ENCODE measurements at regions not wholly inside any gene's neighbourhood (a gene's known extent, or its start where the extent isn't known, plus 50 kb on each side); places are given as distances from the start of the nearest gene placed in this dataset.
"Not testable (repeated sequence)": the region's sequence is repeated elsewhere in the genome, so short reads cannot be mapped to it uniquely, and the experiment has no call there.

DNA sequence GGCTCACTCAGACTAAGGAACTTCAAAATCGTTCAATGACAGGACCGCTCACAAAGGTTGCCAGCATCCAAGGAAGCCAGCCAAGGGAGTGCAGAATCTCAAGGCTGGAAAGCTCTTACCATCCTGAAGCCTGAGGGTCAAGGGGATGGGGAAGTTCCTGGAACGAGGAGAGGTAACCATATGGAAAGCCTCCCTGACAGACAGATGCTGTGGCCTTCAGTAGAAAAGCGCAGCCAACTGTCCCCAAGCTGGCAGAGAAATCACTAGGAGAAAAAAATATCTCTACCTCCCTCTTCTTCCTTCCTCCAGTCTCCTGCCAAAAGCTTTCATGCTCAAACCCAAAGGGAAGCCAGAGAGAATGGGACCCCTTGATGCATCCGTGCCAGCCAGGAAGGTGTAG is 90.5 kb upstream of the RANBP3L start:
- no peak for DNase-seq

DNA sequence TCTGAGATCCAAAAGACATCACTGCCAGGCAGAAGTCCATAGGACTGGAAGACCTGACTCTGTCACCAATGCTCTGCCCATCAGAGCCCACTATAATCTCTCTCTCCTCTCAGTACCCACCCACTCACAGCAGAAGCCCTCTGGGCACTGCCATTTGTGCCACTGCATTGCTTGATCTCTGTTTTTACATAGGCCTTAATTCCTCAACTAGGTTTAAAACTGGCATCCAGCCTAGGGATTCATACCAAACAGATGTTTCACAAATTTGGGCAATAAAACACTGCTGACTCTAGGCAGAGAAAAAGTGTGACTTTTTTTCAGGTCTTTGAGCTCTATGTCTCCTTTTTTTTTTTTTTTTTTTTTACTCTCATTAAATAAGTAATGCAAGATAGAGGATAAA is 91.1 kb upstream of the RANBP3L start:
- DNase-seq: no peak

- no peak for DNase-seq
These were observed 92.1 kb upstream of the RANBP3L start for GRCh38 chr5:36393656-36394428.

DNA sequence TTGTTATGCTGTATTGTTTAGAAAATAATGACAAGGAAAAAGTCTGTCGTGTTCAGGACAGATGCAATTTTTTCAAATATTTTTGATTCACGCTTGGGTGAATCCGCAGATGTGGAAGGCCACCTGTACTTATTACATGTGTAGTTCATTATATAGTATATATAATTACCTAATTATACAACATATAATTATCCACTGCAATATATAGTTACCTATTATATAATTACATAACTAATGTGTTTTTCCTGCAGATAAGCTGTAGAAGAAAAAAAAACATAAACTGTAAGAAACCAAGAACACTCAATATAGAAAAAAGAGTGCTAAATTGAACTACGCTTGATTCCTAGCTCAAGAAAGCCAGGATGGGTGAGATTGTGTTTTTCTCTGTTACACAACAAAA is 93.6 kb upstream of the RANBP3L start:
- no peak for DNase-seq

- not testable (repeated sequence) for DNase-seq
These were observed 94.2 kb upstream of the RANBP3L start for GRCh38 chr5:36395947-36396346.

GRCh38 chr5:36396640-36397039 is 94.9 kb upstream of the RANBP3L start:
- DNase-seq: no peak

DNA sequence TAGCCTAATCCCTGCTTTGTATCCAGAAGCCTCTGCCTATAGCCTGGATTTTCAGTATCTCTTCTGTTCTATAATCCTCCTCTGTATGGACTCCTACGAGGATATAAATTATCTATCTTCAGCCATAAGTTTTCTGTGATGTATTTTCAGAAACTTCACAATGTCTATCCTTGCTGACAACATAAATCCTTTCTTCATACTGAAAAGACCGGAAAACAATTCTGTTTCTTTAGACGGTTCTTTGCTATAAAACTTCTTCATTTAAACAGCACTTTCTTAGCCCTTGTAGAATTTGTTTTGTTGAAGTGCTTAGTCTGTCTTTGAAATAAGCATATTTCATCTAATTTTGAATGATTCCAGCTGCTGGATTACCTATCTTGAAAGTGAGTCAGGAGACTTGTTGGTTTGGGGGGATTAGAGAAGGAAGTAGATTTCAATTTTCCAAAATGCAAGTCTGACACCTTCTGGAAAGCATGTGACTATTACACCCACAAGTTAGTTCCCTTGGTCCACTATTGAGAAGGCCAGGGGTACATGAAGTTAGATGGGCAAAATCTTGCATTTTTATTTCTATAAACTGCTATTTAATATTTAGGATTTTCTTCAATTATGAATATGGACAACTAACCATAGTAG is 96.3 kb upstream of the RANBP3L start:
- no peak for DNase-seq

DNA sequence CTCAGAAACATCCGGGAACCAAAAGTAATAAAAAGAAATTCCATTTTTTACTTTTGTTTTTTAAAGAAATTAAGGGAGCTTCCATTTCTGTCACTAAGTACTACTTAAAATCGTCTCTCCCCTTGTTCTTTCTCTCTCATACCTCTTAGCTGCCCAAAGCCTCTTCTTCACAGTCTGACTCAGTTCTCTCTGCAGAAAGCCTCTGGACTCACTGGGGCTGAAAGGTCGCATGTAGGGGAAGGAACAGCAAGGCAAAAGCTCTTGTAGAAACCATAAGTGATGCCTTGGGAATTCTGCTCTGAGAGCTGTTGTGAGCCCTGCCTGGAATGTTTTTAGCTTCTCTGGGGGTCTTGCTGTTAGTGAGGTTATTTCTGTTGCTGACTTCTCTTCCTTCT is 100.8 kb upstream of the RANBP3L start:
- DNase-seq: no peak

GRCh38 chr5:36403632-36404311 is 102.1 kb upstream of the RANBP3L start:
- DNase-seq: no peak

- no peak for DNase-seq
These were observed 104.3 kb upstream of the RANBP3L start for GRCh38 chr5:36406023-36406422.

GRCh38 chr5:36407396-36407795 is 105.7 kb upstream of the RANBP3L start:
- no peak for DNase-seq

DNA sequence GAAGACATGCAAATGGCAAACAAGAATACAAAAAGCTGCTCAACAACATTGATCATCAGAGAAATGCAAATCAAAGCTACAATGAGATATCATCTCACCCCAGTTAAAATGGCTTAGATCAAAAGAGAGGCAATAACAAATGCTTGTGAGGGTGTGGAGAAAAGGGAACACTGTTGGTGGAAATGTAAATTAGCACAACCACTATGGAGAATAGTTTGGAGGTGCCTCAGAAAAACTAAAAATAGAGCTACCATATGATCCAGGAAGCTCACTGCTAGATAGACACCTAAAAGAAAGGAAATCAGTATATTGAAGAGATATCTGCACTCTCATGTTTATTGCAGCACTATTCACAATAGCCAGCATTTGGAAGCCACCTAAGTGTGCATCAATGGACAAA is 108.0 kb upstream of the RANBP3L start:
- DNase-seq: not testable (repeated sequence)

GRCh38 chr5:36410672-36411071 is 109.0 kb upstream of the RANBP3L start:
- DNase-seq: not testable (repeated sequence)

- no peak for DNase-seq
These were observed 113.2 kb upstream of the RANBP3L start for GRCh38 chr5:36414869-36415282.

DNA sequence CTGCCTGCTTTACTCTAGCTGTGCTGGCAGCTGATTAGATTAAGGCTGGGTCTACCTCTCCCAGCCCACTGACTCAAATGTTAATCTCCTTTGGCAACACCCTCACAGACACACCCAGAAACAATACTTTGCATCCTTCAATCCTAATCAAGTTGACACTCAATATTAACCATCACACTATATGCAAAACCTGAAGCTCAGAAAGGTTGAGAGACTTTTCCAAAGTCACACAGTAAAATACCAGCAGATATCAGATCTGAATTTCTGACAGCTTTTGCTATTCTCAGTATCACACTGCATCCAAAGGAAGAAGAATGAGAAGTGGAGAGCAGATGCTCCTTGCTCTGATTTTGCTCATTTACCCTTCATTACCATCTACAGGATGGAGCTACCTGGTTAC is 114.9 kb upstream of the RANBP3L start:
- DNase-seq: no peak

DNA sequence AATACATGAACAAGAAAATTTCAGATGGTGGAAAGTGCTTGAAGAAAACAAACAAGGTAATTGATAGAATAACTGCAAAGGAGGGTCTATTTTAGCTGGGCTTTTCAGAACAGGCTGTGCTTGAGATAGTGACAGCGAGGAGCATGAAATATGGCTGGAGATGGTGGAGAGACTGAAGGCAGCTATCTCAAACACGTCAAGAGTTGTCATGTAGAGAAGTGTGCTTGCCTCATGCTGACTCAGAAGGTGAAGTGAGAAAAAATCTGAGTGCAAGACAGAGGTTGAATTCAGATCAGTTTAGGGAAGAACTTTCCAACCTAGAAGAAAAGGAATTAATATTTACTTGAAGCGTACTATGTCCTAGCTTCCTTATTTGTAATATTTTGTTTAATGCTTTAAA is 115.5 kb upstream of the RANBP3L start:
- DNase-seq: no peak

DNA sequence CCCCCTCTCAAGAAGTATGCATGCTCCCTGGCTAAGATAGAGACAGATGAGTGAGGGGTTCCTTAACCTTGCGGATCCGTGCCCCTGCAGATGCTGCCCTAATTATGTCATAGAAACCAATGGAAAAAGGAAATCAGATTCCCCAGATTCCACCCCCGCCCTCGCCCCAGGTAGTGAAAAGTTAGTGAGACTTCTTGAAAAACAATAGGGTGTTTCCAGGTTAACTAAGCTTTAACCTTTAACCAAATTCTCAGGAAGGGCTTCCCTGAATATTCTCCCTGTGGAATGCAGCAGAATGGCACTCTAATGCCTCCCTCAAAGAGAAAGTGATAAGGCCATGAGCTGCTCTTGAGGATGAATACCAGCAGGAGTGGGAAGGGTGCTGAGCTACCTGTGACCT is 116.0 kb upstream of the RANBP3L start:
- no peak for DNase-seq

DNA sequence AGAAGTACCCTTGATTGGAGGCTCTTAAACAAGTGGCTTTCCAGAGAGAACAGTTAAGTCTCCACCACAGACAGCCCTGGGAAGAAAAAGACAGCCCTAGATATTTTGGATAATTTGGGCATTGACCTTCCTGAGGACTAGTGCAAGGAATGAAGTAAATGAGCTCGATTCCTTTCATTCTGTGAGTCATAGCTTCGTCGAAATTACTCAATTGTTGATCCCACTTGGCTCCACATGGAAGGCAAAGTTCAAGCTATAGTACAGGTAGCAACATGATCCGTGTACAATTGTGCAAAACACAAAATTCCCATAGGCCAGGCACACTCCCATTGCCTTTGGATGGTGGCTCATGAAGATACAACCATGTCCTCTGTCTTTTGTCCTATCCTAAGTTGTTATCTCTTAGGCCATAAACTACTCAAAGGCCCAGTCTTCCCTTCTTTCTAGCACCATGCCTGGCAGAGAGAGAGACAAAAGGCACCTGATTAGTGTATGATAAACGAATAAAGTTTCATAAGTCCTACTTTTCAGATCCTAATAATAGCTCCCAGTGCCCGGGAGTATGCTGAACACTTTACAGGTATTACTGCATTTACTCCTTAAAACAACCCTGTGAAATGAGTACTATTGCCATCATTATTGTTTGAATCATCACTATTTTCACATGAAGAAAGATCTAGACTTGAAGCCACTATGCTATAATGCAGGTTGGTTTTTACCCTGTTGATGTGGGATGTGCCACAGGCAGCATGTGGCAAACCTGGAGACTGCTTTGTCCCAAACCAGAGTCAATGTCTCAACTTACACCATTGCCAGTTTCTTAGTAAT is 116.7 kb upstream of the RANBP3L start:
- no peak for DNase-seq

DNA sequence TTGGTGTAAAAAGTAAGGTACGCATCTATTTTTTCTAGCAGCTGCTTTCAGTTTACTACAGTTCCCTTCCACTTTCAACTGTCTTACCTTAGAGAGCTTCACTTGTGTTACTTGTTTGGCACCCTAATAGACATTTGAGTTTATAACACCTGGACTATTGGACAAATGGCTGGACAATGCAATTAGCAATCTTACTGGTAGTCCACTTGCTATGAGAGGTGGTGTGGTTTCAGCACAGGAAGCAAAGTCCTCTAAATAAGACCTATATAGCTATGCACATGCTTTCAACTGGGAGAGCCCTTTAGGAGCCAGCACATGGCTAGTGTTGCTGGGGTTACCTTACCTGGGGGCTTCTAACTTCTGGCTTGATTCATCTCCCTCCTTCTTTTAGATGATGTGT is 119.6 kb upstream of the RANBP3L start:
- no peak for DNase-seq

DNA sequence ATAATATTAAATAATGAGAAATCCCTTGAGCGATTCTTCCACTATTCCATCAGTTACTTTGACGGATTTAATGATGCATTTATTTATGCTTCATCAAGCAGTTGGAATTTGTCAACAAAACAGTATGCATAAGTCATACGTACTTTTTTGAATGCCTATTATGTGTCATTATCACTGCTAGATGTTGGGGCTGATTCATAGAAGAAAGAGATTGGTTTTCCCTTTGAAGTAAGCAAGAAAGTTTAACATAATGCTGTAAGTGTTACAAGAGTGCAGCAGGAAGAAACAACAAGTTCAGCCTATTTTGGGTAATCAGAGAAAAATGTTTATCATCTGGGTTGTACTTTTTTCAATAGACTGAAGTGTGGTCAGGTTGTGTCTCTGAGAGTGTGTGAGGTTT is 121.2 kb upstream of the RANBP3L start:
- DNase-seq: no peak

GRCh38 chr5:36423578-36424307 is 122.0 kb upstream of the RANBP3L start:
- no peak for DNase-seq

DNA sequence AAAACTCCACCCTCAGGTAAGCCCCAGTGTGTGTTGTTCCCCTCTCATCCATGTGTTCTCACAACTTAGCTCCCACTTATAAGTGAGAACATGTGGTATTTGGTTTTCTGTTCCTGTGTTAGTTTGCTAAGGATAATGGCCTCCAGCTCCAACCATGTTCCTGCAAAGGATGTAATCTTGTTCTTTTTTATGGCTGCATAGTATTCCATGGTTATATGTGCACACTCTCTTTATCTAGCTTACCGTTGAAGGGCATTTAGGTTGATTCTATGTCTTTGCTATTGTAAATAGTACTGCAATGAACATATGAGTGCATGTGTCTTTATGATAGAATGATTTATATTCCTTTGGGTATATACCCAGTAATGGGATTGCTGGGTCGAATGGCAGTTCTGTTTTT is 124.4 kb upstream of the RANBP3L start:
- not testable (repeated sequence) for DNase-seq

DNA sequence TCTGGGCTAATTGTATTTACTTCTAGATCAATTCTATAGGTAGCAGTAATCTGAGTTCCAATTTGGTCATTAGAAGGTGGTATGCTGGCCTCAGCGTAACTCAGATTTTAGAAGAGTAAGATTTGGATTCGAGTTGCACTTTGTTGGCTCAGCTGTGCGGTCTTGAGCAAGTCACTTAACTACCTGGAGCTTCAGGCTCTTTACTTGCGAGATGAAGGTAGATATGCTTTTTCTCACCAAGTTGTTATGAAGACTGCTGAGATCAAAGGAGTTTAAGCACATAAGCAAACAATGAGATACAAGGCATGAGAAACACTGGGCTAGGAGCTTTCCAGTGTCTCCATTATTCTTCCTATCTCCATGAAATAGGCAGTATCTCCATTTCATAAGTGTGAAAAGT is 133.8 kb upstream of the RANBP3L start:
- no peak for DNase-seq

All from left hindlimb (tissue), 1 donor.